K562 (cell line): ENCODE measurements at regions not wholly inside any gene's neighbourhood (a gene's known extent, or its start where the extent isn't known, plus 50 kb on each side); places are given as distances from the start of the nearest gene placed in this dataset.

Experiments
- ATAC-seq: fragments of 200-7000 bp; cut with Tn5 transposase; 3 replicates; pipeline ENCODE4 v1.9.1; 2020; ENCODE audit warnings: moderate library complexity
- BruUV-seq: library from RNA; stranded (reverse); fragments of 400-500 nt; replicated peaks from 2 replicates; lab custom pipeline; 2021; lab: Mats Ljungman, UMichigan
- CTCF ChIA-PET: fragments of 300-600 bp; formaldehyde crosslinking; extraction: SDS; loops from one replicate; lab custom pipeline; 2021; ENCODE audit warnings: low intra/inter-chr PET ratio; lab: Yijun Ruan, JAX
- POLR2A ChIA-PET: fragments of 300-600, 350-650 bp; sonication (Branson Sonifier 250); formaldehyde crosslinking; extraction: SDS; loops from one replicate; lab custom pipeline; 2021; ENCODE audit warnings: antibody characterized with exemption, inconsistent platforms; lab: Yijun Ruan, JAX
- DNase-seq, 4 experiments: peaks; one replicate each; pipeline versions ENCODE4 v3.0.0 to v3.0.0-alpha.2; 2011 to 2018; ENCODE audit warnings: low spot score in 3 of 4, mixed read lengths in 3 of 4; ENCODE audit errors: extremely low read depth in 1 of 4
- FAIRE-seq: peaks from 2 replicates; lab custom pipeline; 2011; peaks lifted over from hg19 to GRCh38; lab: Jason Lieb, UNC
- H2AFZ ChIP-seq: 2 replicates; pipeline ENCODE4 v1.6.0; 2011; ENCODE audit warnings: low read depth, low read length, control low read depth, inconsistent platforms
- H3K27ac ChIP-seq: fragments of 200-600 bp; 3 replicates; pipeline ENCODE4 v1.8.0; 2011; ENCODE audit warnings: low read depth, mild to moderate bottlenecking, control low read depth, inconsistent platforms, low read length, moderate library complexity, mixed read lengths; ENCODE audit errors: extremely low read depth
- H3K27me3 ChIP-seq, 2 experiments: fragments of 300-600 bp in 1 of 2; 2 replicates in 1 of 2; 3 replicates in 1 of 2; pipeline versions ENCODE4 v1.6.0 to v1.8.0; 2011; ENCODE audit warnings: inconsistent platforms in 2 of 2, low read length in 2 of 2, mild to moderate bottlenecking in 1 of 2, mixed read lengths in 1 of 2, moderate library complexity in 1 of 2; ENCODE audit not compliant: control insufficient read depth in 2 of 2, insufficient read depth in 2 of 2
- H3K36me3 ChIP-seq: fragments of 300-600 bp; 3 replicates; pipeline ENCODE4 v1.8.0; 2011; ENCODE audit warnings: mild to moderate bottlenecking, low read length, inconsistent platforms; ENCODE audit not compliant: control insufficient read depth, insufficient read depth
- H3K4me1 ChIP-seq, 2 experiments: fragments of 200-600 bp in 1 of 2; replicated peaks in 1 of 2; 2 replicates in 1 of 2; 3 replicates in 1 of 2; pipeline versions ENCODE4 v1.5.1 to v1.8.0; 2011; ENCODE audit warnings: inconsistent platforms in 2 of 2, low read length in 2 of 2, mild to moderate bottlenecking in 1 of 2, mixed read lengths in 1 of 2, moderate library complexity in 1 of 2; ENCODE audit not compliant: control insufficient read depth in 2 of 2, insufficient read depth in 2 of 2
- H3K4me2 ChIP-seq: 2 replicates; pipeline ENCODE4 v1.6.1; 2011; ENCODE audit warnings: low read length, control low read depth, inconsistent platforms, mixed read lengths; ENCODE audit not compliant: insufficient read depth
- H3K4me3 ChIP-seq: fragments of 200-600 bp; sonication (generic), shearing (Covaris generic); 2 replicates; pipeline ENCODE4 v1.5.1; 2016; ENCODE audit warnings: control low read depth, inconsistent platforms
- H3K79me2 ChIP-seq: fragments of 200-600 bp; 3 replicates; pipeline ENCODE4 v1.8.0; 2011; ENCODE audit warnings: low read length, inconsistent platforms; ENCODE audit not compliant: control insufficient read depth, insufficient read depth
- H3K9ac ChIP-seq, 2 experiments: 2 replicates each; pipeline versions ENCODE4 v1.6.0 to v1.6.1; 2011; ENCODE audit warnings: low read depth in 2 of 2, low read length in 2 of 2, control low read depth in 1 of 2, inconsistent platforms in 1 of 2, mild to moderate bottlenecking in 1 of 2, mixed read lengths in 1 of 2; ENCODE audit not compliant: insufficient read depth in 1 of 2
- H3K9me1 ChIP-seq: one replicate; pipeline ENCODE4 v1.6.0; 2011; ENCODE audit warnings: inconsistent platforms, mild to moderate bottlenecking, low read length, moderate library complexity; ENCODE audit not compliant: control insufficient read depth, insufficient read depth
- H3K9me3 ChIP-seq: replicated peaks from 2 replicates; pipeline ENCODE4 v1.5.1; 2011; ENCODE audit warnings: low read depth, low read length, inconsistent platforms; ENCODE audit not compliant: control insufficient read depth, insufficient read depth
- H4K20me1 ChIP-seq: replicated peaks from 2 replicates; pipeline ENCODE4 v1.6.1; 2011; ENCODE audit warnings: low read length, inconsistent platforms, mixed read lengths; ENCODE audit not compliant: control insufficient read depth, insufficient read depth
- ARHGAP35 ChIP-seq: fragments of 450-650 bp; IDR thresholded peaks from 2 replicates; pipeline ENCODE4 v1.6.1; 2018; ENCODE audit not compliant: partially characterized antibody
- DMBX1 ChIP-seq: fragments of 250-450 bp; sonication (Bioruptor Pico); IDR thresholded peaks from 2 replicates; pipeline ENCODE4 v1.8.0; 2022; ENCODE audit warnings: inconsistent platforms, mild to moderate bottlenecking, moderate library complexity, borderline replicate concordance
- E2F1 ChIP-seq: sonication (generic); formaldehyde crosslinking; IDR thresholded peaks from 2 replicates; pipeline ENCODE4 v1.8.1; 2023; ENCODE audit warnings: mild to moderate bottlenecking, missing genetic modification reagents, moderate library complexity
- EP400 ChIP-seq: fragments of 450-650 bp; IDR thresholded peaks from 2 replicates; pipeline ENCODE4 v1.6.1; 2017; ENCODE audit warnings: antibody characterized with exemption, mild to moderate bottlenecking, moderate library complexity
- HDAC1 ChIP-seq, 2 experiments: fragments of 450-650 bp; IDR thresholded peaks; 2 replicates each; pipeline ENCODE4 v1.6.1; 2016 to 2017; ENCODE audit warnings: inconsistent platforms in 1 of 2, mild to moderate bottlenecking in 1 of 2, moderate library complexity in 1 of 2
- MEIS2 ChIP-seq: fragments of 450-650 bp; IDR thresholded peaks from 2 replicates; pipeline ENCODE4 v1.6.1; 2014; ENCODE audit warnings: mild to moderate bottlenecking; ENCODE audit not compliant: partially characterized antibody
- MTA2 ChIP-seq: fragments of 450-650 bp; IDR thresholded peaks from 2 replicates; pipeline ENCODE4 v1.6.1; 2016; ENCODE audit warnings: low read depth
- PURB ChIP-seq: sonication (generic); formaldehyde crosslinking; IDR thresholded peaks from 2 replicates; pipeline ENCODE4 v1.9.0; 2021; ENCODE audit warnings: low read depth, mild to moderate bottlenecking, missing genetic modification reagents
- WGBS: fragments of 100-300 bp; shearing (Covaris generic); methylation state at CpG from one replicate; pipeline ENCODE4 v1.1.6; 2016; ENCODE audit warnings: low coverage, mixed read lengths; ENCODE audit not compliant: insufficient coverage; ENCODE audit errors: missing lambda C conversion rate; 5-methylcytosine and 5-hydroxymethylcytosine counted together
- in situ Hi-C: fragments of 300-500 bp; cut with MboI; formaldehyde crosslinking; loops from 4 replicates; pipeline ENCODE4 v1.15.0; 2018; ENCODE audit warnings: inconsistent platforms, mixed read lengths
- intact Hi-C: fragments of 100-400 bp; cut with micrococcal nuclease; formaldehyde crosslinking; loops from 2 replicates; pipeline ENCODE4 v1.14.2; 2022
- TF ChIP-seq, protein P1 (sequence below), 2 experiments: fragments of 450-650 bp; formaldehyde crosslinking in 1 of 2; IDR thresholded peaks; 2 replicates each; pipeline versions ENCODE4 v1.4.0 to v1.6.1; 2014 to 2020; ENCODE audit warnings: mild to moderate bottlenecking in 2 of 2, borderline replicate concordance in 1 of 2, low read depth in 1 of 2
- TF ChIP-seq, protein P2 (sequence below): fragments of 450-650 bp; IDR thresholded peaks from 2 replicates; pipeline ENCODE4 v1.6.1; 2016
- TF ChIP-seq, protein P3 (sequence below): sonication (generic); formaldehyde crosslinking; IDR thresholded peaks from 2 replicates; pipeline ENCODE4 v1.4.0; 2020; ENCODE audit warnings: mild to moderate bottlenecking, missing genetic modification reagents

DNA sequence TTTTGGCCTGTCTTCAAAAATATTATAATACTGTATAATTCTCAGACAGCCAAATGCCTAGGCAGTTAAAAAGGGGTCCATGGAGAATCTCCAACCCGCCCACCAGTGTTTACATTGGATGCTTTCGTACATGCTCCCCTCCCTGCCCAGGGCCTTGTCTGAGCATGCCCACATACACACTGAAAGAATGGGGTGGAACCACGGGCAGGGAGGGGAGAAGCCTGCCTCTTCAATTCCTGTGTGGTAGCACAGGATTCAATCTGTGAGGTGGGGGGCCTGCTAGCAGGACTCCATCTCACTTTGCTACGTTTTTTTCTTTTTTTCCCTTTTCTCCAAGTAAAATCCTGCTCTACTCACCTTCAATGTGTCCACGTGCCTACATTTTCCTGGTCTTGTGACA, 314.7 kb upstream of the GRAMD2B start:
- Histone ChIP-seq H3K27ac (no peak overlapping the region), H3K9me1 (no peaks in the 10 kb centered on the region), H3K36me3 (no peaks in the 10 kb centered on the region), H4K20me1 (no peaks in the 10 kb centered on the region), H3K79me2 (no peaks in the 10 kb centered on the region), H2AFZ (no peak overlapping the region), H3K9me3 (no peaks in the 10 kb centered on the region; the same call in 1 of the 2 replicates), H3K4me3 (no peak overlapping the region), H3K9ac (no peak overlapping the region), H3K4me1 (no peaks in the 10 kb centered on the region), H3K4me2 (no peak overlapping the region), H3K27me3 (no peaks in the 10 kb centered on the region)
- DNase-seq, result no peak
- FAIRE-seq, result no peak
- in situ Hi-C loops (no loop called here), intact Hi-C loops (no loop called here)
- POLR2A ChIA-PET, result no interaction called here
- 0% methylated on average over 5 of the region's 5 CpGs for WGBS
- no peak for ATAC-seq
- CTCF ChIA-PET, result no interaction called here
- BruUV-seq, result no TSS peak
- no peak for TF ChIP-seq MEIS2
- TF ChIP-seq HDAC1 (IDR thresholded peaks at IDR 0.05), result no peak
- no peak for TF ChIP-seq ARHGAP35
- TF ChIP-seq DMBX1 (CRISPR knock-in tag), result no peak
- TF ChIP-seq, protein P1, sequence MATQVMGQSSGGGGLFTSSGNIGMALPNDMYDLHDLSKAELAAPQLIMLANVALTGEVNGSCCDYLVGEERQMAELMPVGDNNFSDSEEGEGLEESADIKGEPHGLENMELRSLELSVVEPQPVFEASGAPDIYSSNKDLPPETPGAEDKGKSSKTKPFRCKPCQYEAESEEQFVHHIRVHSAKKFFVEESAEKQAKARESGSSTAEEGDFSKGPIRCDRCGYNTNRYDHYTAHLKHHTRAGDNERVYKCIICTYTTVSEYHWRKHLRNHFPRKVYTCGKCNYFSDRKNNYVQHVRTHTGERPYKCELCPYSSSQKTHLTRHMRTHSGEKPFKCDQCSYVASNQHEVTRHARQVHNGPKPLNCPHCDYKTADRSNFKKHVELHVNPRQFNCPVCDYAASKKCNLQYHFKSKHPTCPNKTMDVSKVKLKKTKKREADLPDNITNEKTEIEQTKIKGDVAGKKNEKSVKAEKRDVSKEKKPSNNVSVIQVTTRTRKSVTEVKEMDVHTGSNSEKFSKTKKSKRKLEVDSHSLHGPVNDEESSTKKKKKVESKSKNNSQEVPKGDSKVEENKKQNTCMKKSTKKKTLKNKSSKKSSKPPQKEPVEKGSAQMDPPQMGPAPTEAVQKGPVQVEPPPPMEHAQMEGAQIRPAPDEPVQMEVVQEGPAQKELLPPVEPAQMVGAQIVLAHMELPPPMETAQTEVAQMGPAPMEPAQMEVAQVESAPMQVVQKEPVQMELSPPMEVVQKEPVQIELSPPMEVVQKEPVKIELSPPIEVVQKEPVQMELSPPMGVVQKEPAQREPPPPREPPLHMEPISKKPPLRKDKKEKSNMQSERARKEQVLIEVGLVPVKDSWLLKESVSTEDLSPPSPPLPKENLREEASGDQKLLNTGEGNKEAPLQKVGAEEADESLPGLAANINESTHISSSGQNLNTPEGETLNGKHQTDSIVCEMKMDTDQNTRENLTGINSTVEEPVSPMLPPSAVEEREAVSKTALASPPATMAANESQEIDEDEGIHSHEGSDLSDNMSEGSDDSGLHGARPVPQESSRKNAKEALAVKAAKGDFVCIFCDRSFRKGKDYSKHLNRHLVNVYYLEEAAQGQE (IDR thresholded peaks at IDR 0.05; ENCODE audit: borderline replicate concordance), result no peak
- TF ChIP-seq, protein P1 (CRISPR knock-in tag; IDR thresholded peaks at IDR 0.05; ENCODE audit: low read depth), result no peak
- TF ChIP-seq PURB (CRISPR knock-in tag), result no peak
- TF ChIP-seq, protein P2, sequence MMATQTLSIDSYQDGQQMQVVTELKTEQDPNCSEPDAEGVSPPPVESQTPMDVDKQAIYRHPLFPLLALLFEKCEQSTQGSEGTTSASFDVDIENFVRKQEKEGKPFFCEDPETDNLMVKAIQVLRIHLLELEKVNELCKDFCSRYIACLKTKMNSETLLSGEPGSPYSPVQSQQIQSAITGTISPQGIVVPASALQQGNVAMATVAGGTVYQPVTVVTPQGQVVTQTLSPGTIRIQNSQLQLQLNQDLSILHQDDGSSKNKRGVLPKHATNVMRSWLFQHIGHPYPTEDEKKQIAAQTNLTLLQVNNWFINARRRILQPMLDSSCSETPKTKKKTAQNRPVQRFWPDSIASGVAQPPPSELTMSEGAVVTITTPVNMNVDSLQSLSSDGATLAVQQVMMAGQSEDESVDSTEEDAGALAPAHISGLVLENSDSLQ, result no peak
- TF ChIP-seq, protein P3, sequence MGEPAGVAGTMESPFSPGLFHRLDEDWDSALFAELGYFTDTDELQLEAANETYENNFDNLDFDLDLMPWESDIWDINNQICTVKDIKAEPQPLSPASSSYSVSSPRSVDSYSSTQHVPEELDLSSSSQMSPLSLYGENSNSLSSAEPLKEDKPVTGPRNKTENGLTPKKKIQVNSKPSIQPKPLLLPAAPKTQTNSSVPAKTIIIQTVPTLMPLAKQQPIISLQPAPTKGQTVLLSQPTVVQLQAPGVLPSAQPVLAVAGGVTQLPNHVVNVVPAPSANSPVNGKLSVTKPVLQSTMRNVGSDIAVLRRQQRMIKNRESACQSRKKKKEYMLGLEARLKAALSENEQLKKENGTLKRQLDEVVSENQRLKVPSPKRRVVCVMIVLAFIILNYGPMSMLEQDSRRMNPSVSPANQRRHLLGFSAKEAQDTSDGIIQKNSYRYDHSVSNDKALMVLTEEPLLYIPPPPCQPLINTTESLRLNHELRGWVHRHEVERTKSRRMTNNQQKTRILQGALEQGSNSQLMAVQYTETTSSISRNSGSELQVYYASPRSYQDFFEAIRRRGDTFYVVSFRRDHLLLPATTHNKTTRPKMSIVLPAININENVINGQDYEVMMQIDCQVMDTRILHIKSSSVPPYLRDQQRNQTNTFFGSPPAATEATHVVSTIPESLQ (CRISPR knock-in tag), result no peak
- TF ChIP-seq EP400, result no peak
- TF ChIP-seq MTA2, result no peak
- no peak for TF ChIP-seq E2F1 (CRISPR knock-in tag)
